ENCODE measurements at regions not wholly inside any gene's neighbourhood (a gene's known extent, or its start where the extent isn't known, plus 50 kb on each side); places are given as distances from the start of the nearest gene placed in this dataset.

DNA sequence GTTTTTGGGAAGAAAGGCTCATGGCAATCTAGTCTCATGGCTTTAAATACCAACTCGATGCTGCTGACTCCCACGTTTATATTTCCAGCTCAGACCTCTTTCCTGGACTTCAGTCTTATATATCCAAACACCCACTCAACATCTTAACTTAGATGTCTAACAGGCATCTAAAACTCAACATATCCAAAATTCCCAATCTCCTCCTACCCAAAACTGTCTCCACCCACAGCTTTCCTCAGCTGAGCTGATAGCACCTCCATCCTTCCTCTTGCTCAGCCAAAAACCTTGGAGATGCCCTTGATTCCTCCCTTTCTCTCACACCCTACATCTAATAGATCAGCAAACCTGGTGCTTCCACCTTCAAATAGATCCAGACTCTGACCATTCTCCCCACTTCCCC, 202.5 kb downstream of the TLE3 start:
- H3K36me3 Mint-ChIP-seq, result no peaks in the 10 kb centered on the region

DNA sequence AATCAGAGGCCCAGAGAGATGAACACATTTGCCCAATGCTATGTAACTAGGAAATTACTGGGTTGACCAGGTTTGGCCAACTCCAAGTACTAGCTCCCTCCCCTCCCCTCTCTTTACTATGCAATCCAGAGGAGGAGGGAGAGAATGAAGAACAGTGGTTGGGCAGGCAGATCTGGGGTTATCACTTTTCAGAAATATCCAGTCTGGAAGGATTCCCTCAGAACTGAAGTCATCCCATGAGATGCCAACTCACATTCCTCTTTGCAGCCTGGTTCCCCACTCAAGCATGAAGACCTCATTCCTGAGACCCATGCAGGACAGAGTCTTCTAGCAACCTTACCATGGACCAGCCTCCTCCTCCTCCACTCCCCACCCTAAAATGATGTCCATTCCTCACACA, 201.1 kb downstream of the TLE3 start:
- Mint-ChIP-seq H3K4me3 (no peak overlapping the region), H3K27me3 (peaks cover 36% of the 10 kb centered on the region), H3K9me3 (ENCODE audit: low read depth) (no peaks in the 10 kb centered on the region), H3K36me3 (no peaks in the 10 kb centered on the region), H3K4me1 (no peaks in the 10 kb centered on the region), H3K27ac (no peak overlapping the region)
- DNase-seq (no peak), ATAC-seq (no peak)
- CTCF ChIA-PET, result no interaction called here

More for the DNA sequence above, 202.5 kb downstream of the TLE3 start:
- CTCF ChIA-PET, result no interaction called here
- no peak overlapping the region for H3K27ac Mint-ChIP-seq
- H3K9me3 Mint-ChIP-seq (ENCODE audit: low read depth), result no peaks in the 10 kb centered on the region
- peaks cover 45% of the 10 kb centered on the region for H3K27me3 Mint-ChIP-seq
- DNase-seq, result no peak
- H3K4me3 Mint-ChIP-seq, result no peak overlapping the region
- no peak for ATAC-seq
- H3K4me1 Mint-ChIP-seq, result no peaks in the 10 kb centered on the region

DNA sequence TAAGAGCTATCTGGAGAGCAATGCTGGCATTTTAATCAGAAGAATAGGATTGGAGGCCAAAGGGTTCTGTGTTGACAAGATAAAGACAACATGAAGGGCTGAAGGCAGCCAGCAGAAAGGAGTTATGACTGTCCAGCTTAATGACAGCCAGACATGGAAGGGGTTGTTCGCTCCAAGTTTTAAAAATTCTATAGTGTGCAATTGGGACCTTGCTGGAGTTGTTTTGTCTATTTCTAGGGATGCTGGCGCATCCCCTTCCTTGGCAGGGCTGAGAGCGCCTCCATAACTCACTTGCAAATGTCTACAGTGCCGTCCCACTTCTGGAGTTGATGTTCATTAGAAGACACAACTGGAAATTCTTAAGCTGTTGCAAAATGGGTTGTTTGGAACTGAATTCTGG, 200.7 kb downstream of the TLE3 start:
- Mint-ChIP-seq H3K4me3 (no peak overlapping the region), H3K27me3 (peaks cover 33% of the 10 kb centered on the region), H3K4me1 (no peaks in the 10 kb centered on the region), H3K36me3 (no peaks in the 10 kb centered on the region), H3K27ac (no peak overlapping the region), H3K9me3 (ENCODE audit: low read depth) (no peaks in the 10 kb centered on the region)
- no peak for DNase-seq
- CTCF ChIA-PET, result no interaction called here
- no peak for ATAC-seq

DNA sequence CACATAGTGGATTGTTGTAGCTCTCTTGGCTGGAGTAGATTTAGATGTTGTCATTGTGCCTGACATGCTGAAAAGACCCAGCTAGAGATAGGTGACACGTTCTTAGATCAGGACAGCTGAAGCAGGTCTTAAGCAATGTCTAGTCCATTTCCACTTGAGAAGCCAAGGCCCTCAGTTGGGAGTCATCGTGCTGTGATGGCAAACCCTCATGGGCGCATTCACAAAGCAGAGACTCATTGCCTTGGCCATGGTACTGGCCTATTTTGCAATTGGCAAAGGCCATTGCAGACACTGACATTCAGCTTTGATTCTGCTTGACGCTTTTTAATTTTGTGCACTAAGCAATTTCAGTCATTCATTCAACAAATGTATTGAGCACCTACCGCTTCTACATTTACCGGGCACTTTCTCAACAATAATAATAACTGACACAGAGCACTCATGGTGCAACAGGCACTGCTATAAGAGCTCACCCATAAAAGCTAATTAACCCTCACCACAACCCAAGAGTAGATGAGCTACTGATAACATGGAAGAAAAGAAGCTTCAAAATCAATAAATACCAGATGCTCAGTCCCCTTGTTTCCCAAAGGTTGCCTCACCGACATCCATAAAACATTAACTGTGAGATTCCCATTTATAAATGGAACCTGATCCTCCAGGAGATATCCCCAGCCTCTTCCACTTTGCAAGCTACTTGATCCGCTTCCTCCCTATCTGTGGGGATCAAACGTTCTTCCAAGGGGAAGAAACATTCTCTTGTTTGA, 200.1 kb downstream of the TLE3 start:
- CTCF ChIA-PET, result no interaction called here

DNA sequence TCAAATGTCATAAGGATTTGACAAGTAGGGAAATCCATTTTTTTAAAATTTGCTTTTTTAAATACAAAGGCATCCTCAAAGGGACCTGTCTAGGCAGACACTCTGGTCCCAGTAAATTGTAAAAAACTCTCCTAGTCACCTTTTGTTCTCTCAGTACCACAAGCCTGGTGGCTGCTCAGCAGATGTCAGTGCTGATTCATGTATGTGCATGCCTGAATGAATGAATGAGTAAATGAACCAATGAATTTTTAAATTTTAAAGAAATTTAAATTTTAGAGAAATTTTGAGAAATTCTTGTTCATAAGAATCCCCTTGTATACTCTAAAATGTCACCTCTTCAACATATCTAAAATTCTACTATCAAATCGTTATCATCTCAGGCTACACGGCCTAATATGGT, 199.5 kb downstream of the TLE3 start:
- H3K4me1 Mint-ChIP-seq, result no peaks in the 10 kb centered on the region
- CTCF ChIA-PET, result no interaction called here
- no peaks in the 10 kb centered on the region for H3K36me3 Mint-ChIP-seq
- H3K9me3 Mint-ChIP-seq (ENCODE audit: low read depth), result no peaks in the 10 kb centered on the region
- ATAC-seq, result no peak
- DNase-seq, result no peak
- no peak overlapping the region for H3K27ac Mint-ChIP-seq
- no peak overlapping the region for H3K4me3 Mint-ChIP-seq
- H3K27me3 Mint-ChIP-seq, result peaks cover 31% of the 10 kb centered on the region

More for the DNA sequence above, 200.1 kb downstream of the TLE3 start:
- H3K9me3 Mint-ChIP-seq (ENCODE audit: low read depth), result no peaks in the 10 kb centered on the region
- no peaks in the 10 kb centered on the region for H3K4me1 Mint-ChIP-seq
- peaks cover 33% of the 10 kb centered on the region for H3K27me3 Mint-ChIP-seq
- DNase-seq (no peak), ATAC-seq (no peak)
- H3K36me3 Mint-ChIP-seq, result no peaks in the 10 kb centered on the region
- H3K27ac Mint-ChIP-seq, result no peak overlapping the region
- no peak overlapping the region for H3K4me3 Mint-ChIP-seq

DNA sequence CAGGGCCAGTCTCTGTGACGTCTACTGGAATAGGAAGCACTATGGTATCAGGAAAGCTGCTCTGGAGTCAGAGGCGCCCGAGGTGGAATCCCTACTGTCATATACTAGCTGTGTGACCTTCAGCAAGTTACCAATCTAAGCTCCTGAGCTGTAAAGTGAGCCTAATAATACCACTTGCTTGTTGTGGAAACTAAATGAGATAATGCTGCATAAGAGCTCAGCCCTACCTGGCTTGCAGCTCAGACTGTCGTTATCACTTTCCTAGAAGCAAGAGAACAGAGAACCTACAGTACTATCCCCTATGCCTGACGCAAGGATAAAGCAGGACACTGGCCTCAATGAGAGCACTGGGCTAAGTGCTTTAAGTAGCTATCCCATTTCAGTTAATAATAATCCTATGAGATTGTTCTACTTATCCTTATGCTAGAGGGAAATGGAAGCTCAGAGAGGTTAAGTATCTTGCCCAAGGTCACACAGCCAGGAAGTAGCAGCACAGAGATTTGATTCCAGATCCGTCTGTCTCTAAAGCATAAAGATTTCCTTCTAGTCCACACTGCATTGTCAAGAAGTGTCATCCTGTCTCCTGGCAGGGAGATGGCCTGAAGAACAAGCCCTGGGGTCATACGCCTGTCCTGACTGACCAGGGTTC, 195.2 kb downstream of the TLE3 start:
- ATAC-seq (no peak), DNase-seq (no peak)
- H3K4me3 Mint-ChIP-seq, result no peak overlapping the region
- H3K36me3 Mint-ChIP-seq, result no peaks in the 10 kb centered on the region
- no peaks in the 10 kb centered on the region for H3K9me3 Mint-ChIP-seq (ENCODE audit: low read depth)
- H3K27ac Mint-ChIP-seq, result no peak overlapping the region
- H3K27me3 Mint-ChIP-seq, result peaks cover 3% of the 10 kb centered on the region
- CTCF ChIA-PET, result no interaction called here
- no peaks in the 10 kb centered on the region for H3K4me1 Mint-ChIP-seq

DNA sequence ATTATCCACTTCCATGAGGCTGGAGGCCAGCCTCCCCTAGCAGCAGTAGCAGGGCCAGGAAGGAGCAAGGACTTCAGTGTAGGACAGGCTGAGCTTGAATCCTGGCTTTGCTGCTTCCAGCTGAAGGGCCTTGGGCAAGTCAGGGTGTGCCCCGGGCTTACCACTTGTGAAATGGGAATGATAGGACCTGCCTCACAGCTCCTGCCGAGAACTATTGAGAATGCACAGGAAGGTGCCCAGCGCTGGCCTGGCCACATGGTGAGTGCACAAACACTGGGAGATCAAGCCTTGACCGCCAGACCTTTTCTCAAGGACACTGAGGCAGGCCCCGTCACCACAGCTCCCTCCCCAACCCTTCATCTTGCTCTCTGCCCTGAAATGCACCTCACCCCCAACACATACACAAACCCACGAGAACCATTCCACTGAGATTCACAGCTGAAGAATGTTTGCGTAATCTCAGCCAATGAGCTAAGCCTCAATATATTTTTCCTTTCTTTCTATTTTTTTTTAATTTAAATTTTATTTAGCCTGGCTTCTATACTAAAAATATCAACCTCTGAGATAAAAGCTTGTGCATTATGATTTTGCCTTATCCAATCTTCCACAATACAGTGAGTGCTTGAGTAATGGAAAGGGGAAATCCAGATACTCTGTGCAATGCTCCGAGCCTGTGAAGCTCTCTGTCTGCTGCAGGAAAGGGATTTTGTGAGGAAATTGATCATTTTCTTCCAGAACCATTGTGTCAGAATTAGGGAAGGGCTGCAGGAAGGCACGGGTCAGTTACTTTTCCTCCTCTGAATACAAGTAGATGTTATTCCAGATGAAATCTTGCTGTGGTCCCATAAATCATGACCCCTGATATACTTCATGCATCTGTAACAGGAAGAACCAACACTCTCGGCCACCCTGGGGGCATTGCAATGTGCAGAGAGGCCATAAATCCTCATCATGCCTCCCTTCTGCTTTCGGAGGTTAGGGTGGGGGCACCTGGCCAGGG, 193.9 kb downstream of the TLE3 start:
- ATAC-seq (no peak), DNase-seq (no peak)
- Mint-ChIP-seq H3K36me3 (no peaks in the 10 kb centered on the region), H3K9me3 (ENCODE audit: low read depth) (no peaks in the 10 kb centered on the region), H3K4me1 (no peaks in the 10 kb centered on the region), H3K27ac (no peak overlapping the region), H3K27me3 (no peaks in the 10 kb centered on the region), H3K4me3 (no peak overlapping the region)
- CTCF ChIA-PET, result no interaction called here

DNA sequence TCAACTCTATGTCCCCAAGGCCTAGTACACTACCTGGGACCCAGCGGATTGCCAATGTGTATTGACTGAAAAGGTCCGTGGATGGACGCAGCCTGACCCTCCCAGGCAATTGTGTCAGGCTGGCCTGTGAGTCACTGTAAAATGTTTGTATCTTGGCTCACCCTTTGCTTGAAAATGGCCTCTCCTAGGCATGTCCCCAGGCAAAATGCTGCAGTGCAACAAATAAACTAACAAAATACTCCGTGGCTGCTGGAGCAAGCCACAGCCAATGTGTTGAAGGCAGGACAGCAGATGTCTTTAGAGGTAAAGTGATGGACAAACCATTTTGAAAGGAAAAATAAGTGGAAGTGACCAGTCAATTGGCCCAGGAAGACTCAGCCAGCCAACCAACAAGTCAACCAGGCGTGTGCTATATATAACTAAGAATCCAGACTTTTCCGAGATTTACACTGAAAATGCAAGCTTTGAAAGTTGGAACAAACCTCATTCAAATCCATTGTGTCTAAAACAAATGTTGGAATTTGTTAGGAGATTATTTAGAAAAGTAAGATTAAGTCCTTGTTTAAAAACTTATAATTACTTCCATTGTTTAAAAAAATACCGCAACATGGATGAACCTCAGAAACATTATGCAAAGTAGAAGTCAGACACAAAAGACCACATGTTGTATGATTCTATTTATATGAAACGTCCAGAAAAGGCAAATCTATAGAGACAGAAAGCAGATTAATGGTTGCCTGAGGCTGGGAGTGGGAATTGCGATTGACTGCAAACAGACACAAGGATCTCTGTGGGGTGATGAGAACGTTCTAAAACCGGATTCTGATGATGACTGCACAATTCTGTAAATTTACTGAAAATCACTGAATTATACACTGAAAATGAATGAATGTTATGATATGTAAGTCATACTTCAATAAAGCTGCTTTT, 191.2 kb downstream of the TLE3 start:
- CTCF ChIA-PET, result no interaction called here
- Mint-ChIP-seq H3K27me3 (no peaks in the 10 kb centered on the region), H3K4me3 (no peak overlapping the region), H3K36me3 (no peaks in the 10 kb centered on the region), H3K9me3 (ENCODE audit: low read depth) (no peaks in the 10 kb centered on the region), H3K27ac (no peak overlapping the region), H3K4me1 (no peaks in the 10 kb centered on the region)
- DNase-seq (no peak), ATAC-seq (no peak)

DNA sequence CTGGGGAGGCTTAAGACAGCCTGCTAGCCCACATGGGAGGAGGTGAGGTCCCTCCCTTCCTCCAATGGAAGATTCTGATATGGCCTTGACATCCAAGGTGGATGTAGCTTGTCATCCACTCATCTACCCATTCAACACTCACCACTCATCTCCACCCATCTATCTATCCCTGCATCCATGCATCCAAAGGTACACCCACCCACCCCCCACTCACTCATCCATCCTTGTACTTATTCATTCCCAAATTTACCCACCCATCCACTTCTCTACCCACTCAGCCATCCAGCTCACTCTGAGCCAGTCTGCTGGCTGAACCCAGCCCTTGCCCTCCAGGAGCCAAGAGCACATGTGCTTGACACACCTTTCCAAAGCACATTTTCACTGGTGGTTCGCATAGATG, 189.7 kb downstream of the TLE3 start:
- DNase-seq (no peak), ATAC-seq (no peak)
- no peaks in the 10 kb centered on the region for H3K4me1 Mint-ChIP-seq
- H3K4me3 Mint-ChIP-seq, result no peak overlapping the region
- H3K36me3 Mint-ChIP-seq, result no peaks in the 10 kb centered on the region
- H3K27me3 Mint-ChIP-seq, result no peaks in the 10 kb centered on the region
- CTCF ChIA-PET, result no interaction called here
- H3K27ac Mint-ChIP-seq, result no peak overlapping the region
- H3K9me3 Mint-ChIP-seq (ENCODE audit: low read depth), result no peaks in the 10 kb centered on the region

DNA sequence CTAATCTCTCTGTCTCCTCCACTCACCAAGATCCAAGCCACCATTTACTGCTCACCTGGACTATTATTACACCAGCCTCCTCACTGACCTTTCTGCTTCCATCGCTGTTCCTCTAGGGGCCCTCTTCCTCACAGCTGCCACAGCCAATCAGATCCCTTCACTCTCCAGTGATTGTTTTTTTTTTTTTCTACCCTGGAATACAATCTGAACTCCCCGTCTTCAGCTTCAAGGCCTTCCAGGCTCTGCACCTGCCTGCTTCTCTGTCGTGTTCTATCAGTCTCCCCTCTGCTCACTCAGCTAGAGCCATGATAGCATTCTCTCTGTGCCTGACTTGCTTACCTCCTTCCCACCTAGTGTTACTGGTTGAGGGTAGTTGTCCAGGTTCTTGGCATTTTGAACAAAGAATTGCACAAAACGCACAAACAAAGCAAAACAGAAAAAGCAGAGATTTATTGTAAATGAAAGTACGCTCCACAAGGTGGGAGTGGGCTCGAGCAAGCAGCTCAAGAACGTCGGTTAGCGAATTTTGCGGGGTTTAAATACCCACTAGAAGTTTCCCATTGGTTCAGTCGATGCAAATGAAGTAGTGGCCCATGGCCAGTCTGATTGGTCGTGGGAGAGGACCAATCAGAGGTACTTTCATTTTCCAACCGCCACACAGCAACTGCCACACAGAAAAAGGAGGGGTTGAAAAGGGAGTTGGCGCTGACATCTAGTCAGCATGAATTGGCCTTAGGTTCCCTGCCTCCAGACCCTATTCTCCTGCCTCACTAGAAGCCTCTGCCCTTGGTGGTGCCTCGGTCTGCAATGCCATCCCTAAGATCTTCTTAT, 188.9 kb downstream of the TLE3 start:
- no peak overlapping the region for H3K4me3 Mint-ChIP-seq
- H3K4me1 Mint-ChIP-seq, result no peaks in the 10 kb centered on the region
- no peak for DNase-seq
- H3K27me3 Mint-ChIP-seq, result no peaks in the 10 kb centered on the region
- CTCF ChIA-PET, result no interaction called here
- no peaks in the 10 kb centered on the region for H3K36me3 Mint-ChIP-seq
- no peaks in the 10 kb centered on the region for H3K9me3 Mint-ChIP-seq (ENCODE audit: low read depth)
- H3K27ac Mint-ChIP-seq, result no peak overlapping the region
- ATAC-seq, result no peak

DNA sequence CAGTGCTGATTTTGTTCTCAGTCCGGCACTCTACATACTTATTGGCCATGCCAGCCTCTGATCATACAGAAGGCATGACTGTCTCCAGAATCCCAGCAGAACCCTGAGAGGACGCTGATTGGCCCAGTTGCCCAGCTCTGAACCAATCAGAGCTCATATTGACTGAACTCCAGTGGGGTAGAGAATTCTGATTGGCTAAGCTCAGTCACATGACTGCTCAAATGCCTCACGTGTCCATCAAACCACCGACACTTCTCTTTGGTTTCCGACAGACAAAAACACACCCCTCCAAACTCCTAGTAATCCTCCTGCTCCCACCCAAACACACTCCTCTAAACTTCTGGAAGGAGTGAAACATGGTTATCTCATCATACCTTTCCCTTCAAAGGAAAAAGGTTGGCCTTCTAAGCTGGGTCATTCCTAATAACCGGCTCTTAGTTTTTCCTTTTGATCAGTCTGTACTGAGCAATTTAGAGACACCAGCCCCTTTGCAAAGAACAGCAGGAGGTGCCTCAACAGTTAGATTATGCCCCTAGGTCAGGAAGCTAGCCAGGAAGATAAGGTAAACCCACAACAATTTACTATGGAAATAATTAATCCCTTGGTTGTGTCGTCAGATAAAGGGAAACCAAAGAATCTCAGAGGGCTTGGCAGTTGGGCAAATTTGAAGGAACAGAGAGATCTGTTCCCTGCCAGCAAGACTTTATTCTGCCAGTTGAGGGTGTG, 187.8 kb downstream of the TLE3 start:
- ATAC-seq, result no peak
- Mint-ChIP-seq H3K9me3 (ENCODE audit: low read depth) (no peaks in the 10 kb centered on the region), H3K4me1 (no peaks in the 10 kb centered on the region), H3K27ac (no peak overlapping the region), H3K4me3 (no peak overlapping the region), H3K27me3 (no peaks in the 10 kb centered on the region), H3K36me3 (no peaks in the 10 kb centered on the region)
- DNase-seq, result no peak
- CTCF ChIA-PET, result no interaction called here

DNA sequence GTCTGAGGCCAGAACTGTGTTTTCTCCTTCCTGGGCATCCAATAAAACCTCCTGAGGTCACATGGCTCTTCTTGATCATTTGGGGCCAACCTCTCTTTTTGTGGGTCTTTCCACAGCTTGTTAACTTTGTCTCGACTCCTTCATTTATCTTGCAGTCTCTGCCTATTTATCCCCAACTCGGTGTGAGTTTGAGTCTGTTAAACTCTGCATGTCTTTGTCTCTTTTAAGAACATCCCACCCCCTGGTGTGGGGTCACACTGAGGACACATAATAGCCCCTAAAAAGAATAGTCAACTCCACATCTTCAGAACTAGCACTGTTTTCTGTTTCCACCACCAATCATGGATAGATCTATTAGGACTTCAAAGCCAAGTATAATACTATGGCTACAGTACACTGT, 187.2 kb downstream of the TLE3 start:
- Mint-ChIP-seq H3K27me3 (no peaks in the 10 kb centered on the region), H3K27ac (no peak overlapping the region), H3K36me3 (no peaks in the 10 kb centered on the region), H3K4me3 (no peak overlapping the region), H3K4me1 (no peaks in the 10 kb centered on the region), H3K9me3 (ENCODE audit: low read depth) (no peaks in the 10 kb centered on the region)
- DNase-seq (no peak), ATAC-seq (no peak)
- CTCF ChIA-PET, result no interaction called here

All from activated CD8-positive, alpha-beta memory T cell treated with anti-CD3 and anti-CD28 coated beads, Interleukin-2, amount 10 ng/mL, durations not matched to agents 7 days and 5 days (primary cell).